NB4 (cell line): ENCODE measurements at regions not wholly inside any gene's neighbourhood (a gene's known extent, or its start where the extent isn't known, plus 50 kb on each side); places are given as distances from the start of the nearest gene placed in this dataset.

ENCODE experiments used
- MYC ChIP-seq: IDR thresholded peaks from 2 replicates; pipeline ENCODE4 v1.6.1; 2011; ENCODE audit warnings: low read depth, low read length
- POLR2A ChIP-seq: IDR thresholded peaks from 2 replicates; pipeline ENCODE4 v1.6.1; 2011; ENCODE audit warnings: mild to moderate bottlenecking; ENCODE audit not compliant: insufficient read length; ENCODE audit errors: extremely low read depth
- TF ChIP-seq, protein P1 (sequence below): IDR thresholded peaks from one replicate; pipeline ENCODE4 v1.5.1; 2012; ENCODE audit warnings: low read depth, low read length
- TF ChIP-seq, protein P2 (sequence below): IDR thresholded peaks from 2 replicates; pipeline ENCODE4 v1.6.1; 2011; ENCODE audit warnings: low read depth, low read length

DNA sequence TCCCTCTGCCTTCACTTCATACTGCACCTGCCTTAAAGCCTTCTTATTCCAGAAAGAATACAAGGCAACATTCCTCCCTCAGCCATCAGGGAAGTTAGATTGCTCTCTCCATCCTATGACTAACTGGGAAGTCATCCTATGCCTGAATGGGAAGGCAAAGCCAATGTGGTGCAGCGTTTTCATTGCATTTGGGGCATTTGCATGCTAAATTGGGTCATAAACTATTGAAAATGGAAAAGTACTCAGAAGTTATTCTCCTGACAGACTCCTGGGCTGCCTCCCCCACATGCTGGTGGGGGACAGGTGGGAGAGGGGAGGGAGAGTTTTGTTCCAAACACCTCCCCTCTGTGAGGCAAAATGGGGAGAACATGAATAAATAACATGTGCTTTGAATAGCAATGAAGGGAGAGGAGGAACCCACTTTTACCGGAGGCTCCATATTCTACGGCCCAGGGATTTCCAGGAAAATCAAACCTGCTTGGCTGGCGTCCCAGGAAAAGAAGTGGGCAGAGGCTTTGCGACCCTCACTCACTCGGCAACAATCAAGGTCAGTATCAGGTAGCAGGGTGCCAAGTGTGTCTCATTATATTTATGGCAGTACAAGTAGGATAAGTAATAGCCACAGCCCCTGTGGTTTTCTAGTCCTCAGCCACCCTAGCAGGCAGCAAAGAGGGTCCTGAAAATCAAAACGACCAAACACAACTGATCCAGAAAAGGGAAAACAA is 84.1 kb downstream of the BOD1L2 start:
- TF ChIP-seq POLR2A (no peak), MYC (no peak)
- TF ChIP-seq, protein P1, sequence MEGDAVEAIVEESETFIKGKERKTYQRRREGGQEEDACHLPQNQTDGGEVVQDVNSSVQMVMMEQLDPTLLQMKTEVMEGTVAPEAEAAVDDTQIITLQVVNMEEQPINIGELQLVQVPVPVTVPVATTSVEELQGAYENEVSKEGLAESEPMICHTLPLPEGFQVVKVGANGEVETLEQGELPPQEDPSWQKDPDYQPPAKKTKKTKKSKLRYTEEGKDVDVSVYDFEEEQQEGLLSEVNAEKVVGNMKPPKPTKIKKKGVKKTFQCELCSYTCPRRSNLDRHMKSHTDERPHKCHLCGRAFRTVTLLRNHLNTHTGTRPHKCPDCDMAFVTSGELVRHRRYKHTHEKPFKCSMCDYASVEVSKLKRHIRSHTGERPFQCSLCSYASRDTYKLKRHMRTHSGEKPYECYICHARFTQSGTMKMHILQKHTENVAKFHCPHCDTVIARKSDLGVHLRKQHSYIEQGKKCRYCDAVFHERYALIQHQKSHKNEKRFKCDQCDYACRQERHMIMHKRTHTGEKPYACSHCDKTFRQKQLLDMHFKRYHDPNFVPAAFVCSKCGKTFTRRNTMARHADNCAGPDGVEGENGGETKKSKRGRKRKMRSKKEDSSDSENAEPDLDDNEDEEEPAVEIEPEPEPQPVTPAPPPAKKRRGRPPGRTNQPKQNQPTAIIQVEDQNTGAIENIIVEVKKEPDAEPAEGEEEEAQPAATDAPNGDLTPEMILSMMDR: no peak
- TF ChIP-seq, protein P2, sequence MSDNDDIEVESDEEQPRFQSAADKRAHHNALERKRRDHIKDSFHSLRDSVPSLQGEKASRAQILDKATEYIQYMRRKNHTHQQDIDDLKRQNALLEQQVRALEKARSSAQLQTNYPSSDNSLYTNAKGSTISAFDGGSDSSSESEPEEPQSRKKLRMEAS: no peak
